OCI-LY1 (cell line): ENCODE measurements at regions not wholly inside any gene's neighbourhood (a gene's known extent, or its start where the extent isn't known, plus 50 kb on each side); places are given as distances from the start of the nearest gene placed in this dataset.
A peak's percentile ranks its signal among the peaks of the same experiment; 100 is the strongest.

Experiments used
- EZH2 ChIP-seq: fragments of 200-600 bp; sonication (generic), shearing (Covaris generic); IDR thresholded peaks from 2 replicates; pipeline ENCODE4 v1.8.0; 2017; ENCODE audit warnings: borderline replicate concordance, mixed run types, mild to moderate bottlenecking, antibody characterized with exemption, low read length, moderate library complexity, mixed read lengths
- TF ChIP-seq, protein P1 (sequence below): fragments of 200-600 bp; sonication (generic), shearing (Covaris generic); IDR thresholded peaks from 2 replicates; pipeline ENCODE4 v1.5.1; 2017; ENCODE audit warnings: mild to moderate bottlenecking, antibody characterized with exemption, low read length, moderate library complexity, mixed read lengths

DNA sequence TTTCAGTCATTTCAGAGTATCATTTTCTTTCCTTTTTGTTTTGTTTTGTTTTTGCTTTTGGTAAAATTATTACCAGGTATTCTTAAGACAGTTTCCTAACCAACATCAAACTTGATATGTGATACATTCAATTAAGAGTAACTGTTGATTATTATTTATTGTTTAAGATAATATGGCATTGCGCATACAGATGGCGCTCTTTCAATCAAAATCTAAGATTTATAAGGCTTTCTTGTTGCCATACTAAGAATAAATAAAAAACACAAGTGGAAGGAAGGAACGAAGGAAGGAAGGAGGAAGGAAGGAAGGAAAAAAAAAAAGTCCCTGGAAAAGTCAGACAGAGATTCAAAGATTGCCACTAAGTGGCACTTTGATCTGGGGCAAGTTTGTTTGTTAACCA lies 1308.7 kb upstream of the FAM98A start:
- TF ChIP-seq, protein P1, sequence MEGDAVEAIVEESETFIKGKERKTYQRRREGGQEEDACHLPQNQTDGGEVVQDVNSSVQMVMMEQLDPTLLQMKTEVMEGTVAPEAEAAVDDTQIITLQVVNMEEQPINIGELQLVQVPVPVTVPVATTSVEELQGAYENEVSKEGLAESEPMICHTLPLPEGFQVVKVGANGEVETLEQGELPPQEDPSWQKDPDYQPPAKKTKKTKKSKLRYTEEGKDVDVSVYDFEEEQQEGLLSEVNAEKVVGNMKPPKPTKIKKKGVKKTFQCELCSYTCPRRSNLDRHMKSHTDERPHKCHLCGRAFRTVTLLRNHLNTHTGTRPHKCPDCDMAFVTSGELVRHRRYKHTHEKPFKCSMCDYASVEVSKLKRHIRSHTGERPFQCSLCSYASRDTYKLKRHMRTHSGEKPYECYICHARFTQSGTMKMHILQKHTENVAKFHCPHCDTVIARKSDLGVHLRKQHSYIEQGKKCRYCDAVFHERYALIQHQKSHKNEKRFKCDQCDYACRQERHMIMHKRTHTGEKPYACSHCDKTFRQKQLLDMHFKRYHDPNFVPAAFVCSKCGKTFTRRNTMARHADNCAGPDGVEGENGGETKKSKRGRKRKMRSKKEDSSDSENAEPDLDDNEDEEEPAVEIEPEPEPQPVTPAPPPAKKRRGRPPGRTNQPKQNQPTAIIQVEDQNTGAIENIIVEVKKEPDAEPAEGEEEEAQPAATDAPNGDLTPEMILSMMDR = peak; percentile 44
- TF ChIP-seq EZH2 = no peak
